ENCODE measurements at regions not wholly inside any gene's neighbourhood (a gene's known extent, or its start where the extent isn't known, plus 50 kb on each side); places are given as distances from the start of the nearest gene placed in this dataset.

GRCh38 chr3:71850654-71851053 lies 65.7 kb upstream of the PROK2 start:
- no peak overlapping the region for H3K4me3 ChIP-seq
- DNase-seq (ENCODE audit: low spot score in 2 of 2): no peak
- H3K27me3 ChIP-seq (ENCODE audit: low read depth): peaks cover 6% of the 10 kb centered on the region; the same call in 1 of the 2 replicates
- H3K9me3 ChIP-seq: 0 out of 2 replicates have a peak, but pooled peaks cover 2% of the 10 kb centered on the region
- in situ Hi-C loops (cut with MboI; ENCODE audit: low sequenced_read_pairs): loop anchor here (10.0 kb wide), 1 partner anchor 116 kb away; no protein-coding TSS in a partner anchor
- H3K4me1 ChIP-seq: no peaks in the 10 kb centered on the region
- H3K36me3 ChIP-seq (replicated peaks): no peaks in the 10 kb centered on the region

GRCh38 chr3:71849681-71850080 lies 64.7 kb upstream of the PROK2 start:
- no peaks in the 10 kb centered on the region for H3K36me3 ChIP-seq (replicated peaks)
- in situ Hi-C loops (cut with MboI; ENCODE audit: low sequenced_read_pairs): loop anchor here (10.0 kb wide), 1 partner anchor 115 kb away; no protein-coding TSS in a partner anchor
- no peaks in the 10 kb centered on the region for H3K4me1 ChIP-seq
- H3K4me3 ChIP-seq: no peak overlapping the region
- peaks cover 6% of the 10 kb centered on the region; the same call in 1 of the 2 replicates for H3K27me3 ChIP-seq (ENCODE audit: low read depth)
- DNase-seq (ENCODE audit: low spot score in 2 of 2): no peak
- 0 out of 2 replicates have a peak, but pooled peaks cover 2% of the 10 kb centered on the region for H3K9me3 ChIP-seq

GRCh38 chr3:71847794-71848193 lies 62.8 kb upstream of the PROK2 start:
- no peak overlapping the region for H3K4me3 ChIP-seq
- 0 out of 2 replicates have a peak, but pooled peaks cover 2% of the 10 kb centered on the region for H3K9me3 ChIP-seq
- no peaks in the 10 kb centered on the region for H3K4me1 ChIP-seq
- DNase-seq (ENCODE audit: low spot score in 2 of 2): no peak
- in situ Hi-C loops (cut with MboI; ENCODE audit: low sequenced_read_pairs): no loop called here
- H3K36me3 ChIP-seq (replicated peaks): no peaks in the 10 kb centered on the region
- peaks cover 11% of the 10 kb centered on the region for H3K27me3 ChIP-seq (ENCODE audit: low read depth)

DNA sequence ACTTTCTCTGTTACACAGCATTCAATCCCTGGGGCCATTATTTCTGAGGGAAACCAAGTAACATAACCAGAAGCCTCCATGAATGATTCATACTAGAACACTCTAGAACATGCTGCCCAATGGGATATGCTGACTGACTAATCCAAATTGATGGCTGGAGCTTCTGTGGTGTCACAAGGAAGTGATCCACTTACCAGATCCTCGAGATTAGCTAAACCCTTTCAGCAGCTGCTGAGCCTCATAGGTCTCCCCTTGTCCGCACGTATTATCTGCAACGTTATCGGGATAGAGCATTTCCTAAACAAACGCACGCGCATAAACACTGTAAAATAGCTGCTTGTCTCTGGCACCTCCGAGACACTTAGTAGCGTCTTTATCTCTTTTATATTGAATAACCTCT lies 61.2 kb upstream of the PROK2 start:
- no peaks in the 10 kb centered on the region for H3K4me1 ChIP-seq
- in situ Hi-C loops (cut with MboI; ENCODE audit: low sequenced_read_pairs): no loop called here
- peaks cover 10% of the 10 kb centered on the region for H3K27me3 ChIP-seq (ENCODE audit: low read depth)
- DNase-seq (ENCODE audit: low spot score in 2 of 2): no peak
- 0 out of 2 replicates have a peak, but pooled peaks cover 2% of the 10 kb centered on the region for H3K9me3 ChIP-seq
- H3K4me3 ChIP-seq: no peak overlapping the region
- no peaks in the 10 kb centered on the region for H3K36me3 ChIP-seq (replicated peaks)

- Histone ChIP-seq H3K27me3 (ENCODE audit: low read depth) (peaks cover 10% of the 10 kb centered on the region; the same call in 1 of the 2 replicates), H3K4me1 (no peaks in the 10 kb centered on the region), H3K36me3 (replicated peaks) (no peaks in the 10 kb centered on the region), H3K4me3 (no peak overlapping the region), H3K9me3 (0 out of 2 replicates have a peak, but pooled peaks cover under 1% of the 10 kb centered on the region)
- in situ Hi-C loops (cut with MboI; ENCODE audit: low sequenced_read_pairs): no loop called here
- no peak for DNase-seq (ENCODE audit: low spot score in 2 of 2)
These were observed 58.1 kb upstream of the PROK2 start for GRCh38 chr3:71843071-71843470.

- in situ Hi-C loops (cut with MboI; ENCODE audit: low sequenced_read_pairs): no loop called here
These were observed 53.5 kb upstream of the PROK2 start for GRCh38 chr3:71838406-71838805.

More at GRCh38 chr3:71838406-71838805, 53.5 kb upstream of the PROK2 start:
- H3K27me3 ChIP-seq (ENCODE audit: low read depth): no peaks in the 10 kb centered on the region
- no peaks in the 10 kb centered on the region for H3K36me3 ChIP-seq (replicated peaks)
- H3K4me1 ChIP-seq: peaks cover 3% of the 10 kb centered on the region; the same call in 1 of the 2 replicates
- no peaks in the 10 kb centered on the region for H3K9me3 ChIP-seq
- no peak overlapping the region for H3K4me3 ChIP-seq
- no peak for DNase-seq (ENCODE audit: low spot score in 2 of 2)
